Liver (tissue), 3 donors: ENCODE measurements at regions not wholly inside any gene's neighbourhood (a gene's known extent, or its start where the extent isn't known, plus 50 kb on each side); places are given as distances from the start of the nearest gene placed in this dataset.

Experiments used
- MAX ChIP-seq: IDR thresholded peaks from 2 replicates; pipeline ENCODE4 v1.6.1; 2016; ENCODE audit warnings: antibody characterized with exemption
- RAD21 ChIP-seq, 2 donors: IDR thresholded peaks; 2 replicates each; pipeline ENCODE4 v1.6.1; 2016; ENCODE audit warnings: antibody characterized with exemption in 2 of 2, mild to moderate bottlenecking in 2 of 2
- SP1 ChIP-seq: IDR thresholded peaks from 2 replicates; pipeline ENCODE4 v1.6.1; 2018; ENCODE audit warnings: antibody characterized with exemption, mild to moderate bottlenecking
- TAF1 ChIP-seq: conservative IDR thresholded peaks from 2 replicates; pipeline ENCODE4 v1.6.1; 2016; ENCODE audit warnings: antibody characterized with exemption, mild to moderate bottlenecking
- TF ChIP-seq, protein P1 (sequence below): fragments of 150-350 bp; IDR thresholded peaks from 2 replicates; pipeline ENCODE4 v1.5.1; 2017; ENCODE audit warnings: improper control_type of control experiment, low read depth, low read length; ENCODE audit not compliant: missing input control
- donor health status: healthy.
- donor health status: healthy.

DNA sequence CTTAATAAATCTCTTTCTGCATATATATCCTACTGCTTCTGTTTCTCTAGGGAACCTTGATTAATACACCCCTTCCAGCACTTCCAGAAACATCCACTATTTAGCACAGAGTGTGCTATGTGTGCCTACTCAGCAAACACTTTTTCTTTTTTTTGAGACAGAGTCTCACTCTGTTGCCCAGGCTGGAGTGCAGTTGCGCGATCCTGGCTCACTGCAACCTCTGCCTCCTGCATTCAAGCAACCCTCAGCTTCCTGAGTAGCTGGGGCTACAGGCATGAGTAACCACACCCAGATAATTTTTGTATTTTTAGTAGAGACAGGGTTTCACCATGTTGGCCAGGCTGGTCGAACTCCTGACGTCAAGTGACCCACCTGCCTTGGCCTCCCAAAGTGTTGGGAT is 266.9 kb upstream of the DIAPH2 start:
- TF ChIP-seq, protein P1, sequence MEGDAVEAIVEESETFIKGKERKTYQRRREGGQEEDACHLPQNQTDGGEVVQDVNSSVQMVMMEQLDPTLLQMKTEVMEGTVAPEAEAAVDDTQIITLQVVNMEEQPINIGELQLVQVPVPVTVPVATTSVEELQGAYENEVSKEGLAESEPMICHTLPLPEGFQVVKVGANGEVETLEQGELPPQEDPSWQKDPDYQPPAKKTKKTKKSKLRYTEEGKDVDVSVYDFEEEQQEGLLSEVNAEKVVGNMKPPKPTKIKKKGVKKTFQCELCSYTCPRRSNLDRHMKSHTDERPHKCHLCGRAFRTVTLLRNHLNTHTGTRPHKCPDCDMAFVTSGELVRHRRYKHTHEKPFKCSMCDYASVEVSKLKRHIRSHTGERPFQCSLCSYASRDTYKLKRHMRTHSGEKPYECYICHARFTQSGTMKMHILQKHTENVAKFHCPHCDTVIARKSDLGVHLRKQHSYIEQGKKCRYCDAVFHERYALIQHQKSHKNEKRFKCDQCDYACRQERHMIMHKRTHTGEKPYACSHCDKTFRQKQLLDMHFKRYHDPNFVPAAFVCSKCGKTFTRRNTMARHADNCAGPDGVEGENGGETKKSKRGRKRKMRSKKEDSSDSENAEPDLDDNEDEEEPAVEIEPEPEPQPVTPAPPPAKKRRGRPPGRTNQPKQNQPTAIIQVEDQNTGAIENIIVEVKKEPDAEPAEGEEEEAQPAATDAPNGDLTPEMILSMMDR: no peak
- TF ChIP-seq SP1 (no peak), MAX (no peak), RAD21 (IDR thresholded peaks at IDR 0.05) (no peak), TAF1 (no peak)
